ENCODE measurements at regions not wholly inside any gene's neighbourhood (a gene's known extent, or its start where the extent isn't known, plus 50 kb on each side); places are given as distances from the start of the nearest gene placed in this dataset.

GRCh38 chr11:37560991-37561390 is 963.0 kb upstream of the RAG2 start:
- peaks cover 3% of the 10 kb centered on the region; the same call in 1 of the 2 replicates for H3K27me3 Mint-ChIP-seq (ENCODE audit: low read depth)
- no peak overlapping the region for H3K27ac Mint-ChIP-seq
- H3K4me1 Mint-ChIP-seq: no peaks in the 10 kb centered on the region
- ChIA-PET CTCF (no interaction called here), POLR2A (no interaction called here)
- H3K36me3 Mint-ChIP-seq: peaks cover 31% of the 10 kb centered on the region
- H3K9me3 Mint-ChIP-seq: peaks cover 51% of the 10 kb centered on the region
- no peak for TF ChIP-seq SP1 (CRISPR knock-in tag; conservative IDR thresholded peaks at IDR 0.05)
- TF ChIP-seq ZNF121 (CRISPR knock-in tag; IDR thresholded peaks at IDR 0.05): no peak
- no peak for TF ChIP-seq RELA (CRISPR knock-in tag; IDR thresholded peaks at IDR 0.05; ENCODE audit: borderline replicate concordance)
- no peak for TF ChIP-seq E2F1 (CRISPR knock-in tag; IDR thresholded peaks at IDR 0.05)
- TF ChIP-seq TCF7 (CRISPR knock-in tag; IDR thresholded peaks at IDR 0.05; ENCODE audit: low read depth): no peak
- no peak for TF ChIP-seq FOXP4 (CRISPR knock-in tag; IDR thresholded peaks at IDR 0.05)
- no peak for TF ChIP-seq TP53 (CRISPR knock-in tag; IDR thresholded peaks at IDR 0.05)
- TF ChIP-seq ATF1 (CRISPR knock-in tag; IDR thresholded peaks at IDR 0.05): no peak
- TF ChIP-seq OVOL2 (CRISPR knock-in tag; IDR thresholded peaks at IDR 0.05; ENCODE audit: borderline replicate concordance): no peak
- TF ChIP-seq CTCF (IDR thresholded peaks at IDR 0.05): no peak
- DNase-seq (ENCODE audit: low spot score) (no peak), ATAC-seq (no peak)
- H3K4me3 Mint-ChIP-seq: no peak overlapping the region

GRCh38 chr11:37560346-37560745 is 962.3 kb upstream of the RAG2 start:
- TF ChIP-seq ETV6 (CRISPR knock-in tag; IDR thresholded peaks at IDR 0.05) (no peak), NFE2L1 (CRISPR knock-in tag; IDR thresholded peaks at IDR 0.05) (no peak), KAT7 (CRISPR knock-in tag; IDR thresholded peaks at IDR 0.05; ENCODE audit: borderline replicate concordance) (no peak), STAT6 (CRISPR knock-in tag; conservative IDR thresholded peaks at IDR 0.05; ENCODE audit: low read depth) (no peak), FOXP4 (CRISPR knock-in tag; IDR thresholded peaks at IDR 0.05) (no peak), NFATC4 (CRISPR knock-in tag; IDR thresholded peaks at IDR 0.05) (no peak), ZNF423 (CRISPR knock-in tag; IDR thresholded peaks at IDR 0.05) (no peak), HMGXB4 (CRISPR knock-in tag; IDR thresholded peaks at IDR 0.05) (no peak), E2F5 (CRISPR knock-in tag; IDR thresholded peaks at IDR 0.05) (no peak), MAX (CRISPR knock-in tag; IDR thresholded peaks at IDR 0.05) (no peak), FOXK1 (CRISPR knock-in tag; IDR thresholded peaks at IDR 0.05) (no peak), ERG (CRISPR knock-in tag; IDR thresholded peaks at IDR 0.05) (no peak)
- ChIA-PET POLR2A (no interaction called here), CTCF (no interaction called here)
- DNase-seq (ENCODE audit: low spot score): no peak
- Mint-ChIP-seq H3K9me3 (peaks cover 54% of the 10 kb centered on the region), H3K4me3 (no peak overlapping the region), H3K27me3 (ENCODE audit: low read depth) (peaks cover 3% of the 10 kb centered on the region; the same call in 1 of the 2 replicates), H3K4me1 (no peaks in the 10 kb centered on the region), H3K36me3 (peaks cover 31% of the 10 kb centered on the region), H3K27ac (no peak overlapping the region)
- ATAC-seq: no peak

Data from WTC11 (cell line).